GM10266 (cell line): ENCODE measurements at regions not wholly inside any gene's neighbourhood (a gene's known extent, or its start where the extent isn't known, plus 50 kb on each side); places are given as distances from the start of the nearest gene placed in this dataset.

Source experiments
- DNase-seq: peaks from one replicate; pipeline ENCODE4 v3.0.0; 2012; ENCODE audit errors: extremely low spot score
- TF ChIP-seq, protein P1 (sequence below): IDR thresholded peaks from 2 replicates; pipeline ENCODE4 v1.5.1; 2012; ENCODE audit warnings: mild to moderate bottlenecking, low read depth; ENCODE audit not compliant: control insufficient read depth, insufficient read depth; ENCODE audit errors: missing control alignments

DNA sequence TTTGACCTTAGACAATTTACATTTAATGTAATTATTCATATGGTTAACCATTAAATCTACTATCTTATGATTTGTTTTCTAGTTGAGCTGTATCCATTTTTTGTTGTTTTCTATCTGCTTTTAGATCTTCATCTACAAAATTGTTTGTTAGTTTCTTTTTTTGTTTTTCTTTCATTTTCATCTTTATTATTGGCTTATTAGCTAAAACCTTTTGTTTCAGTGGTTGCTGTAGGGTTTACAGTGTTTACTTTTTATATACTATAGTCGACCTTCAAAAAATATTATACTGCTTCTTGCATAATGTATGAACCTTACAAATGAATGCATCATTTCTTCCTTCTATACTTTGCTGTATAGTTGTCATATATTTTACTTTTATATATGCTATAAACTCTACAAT, 651.6 kb upstream of the PLXNA2 start:
- TF ChIP-seq, protein P1, sequence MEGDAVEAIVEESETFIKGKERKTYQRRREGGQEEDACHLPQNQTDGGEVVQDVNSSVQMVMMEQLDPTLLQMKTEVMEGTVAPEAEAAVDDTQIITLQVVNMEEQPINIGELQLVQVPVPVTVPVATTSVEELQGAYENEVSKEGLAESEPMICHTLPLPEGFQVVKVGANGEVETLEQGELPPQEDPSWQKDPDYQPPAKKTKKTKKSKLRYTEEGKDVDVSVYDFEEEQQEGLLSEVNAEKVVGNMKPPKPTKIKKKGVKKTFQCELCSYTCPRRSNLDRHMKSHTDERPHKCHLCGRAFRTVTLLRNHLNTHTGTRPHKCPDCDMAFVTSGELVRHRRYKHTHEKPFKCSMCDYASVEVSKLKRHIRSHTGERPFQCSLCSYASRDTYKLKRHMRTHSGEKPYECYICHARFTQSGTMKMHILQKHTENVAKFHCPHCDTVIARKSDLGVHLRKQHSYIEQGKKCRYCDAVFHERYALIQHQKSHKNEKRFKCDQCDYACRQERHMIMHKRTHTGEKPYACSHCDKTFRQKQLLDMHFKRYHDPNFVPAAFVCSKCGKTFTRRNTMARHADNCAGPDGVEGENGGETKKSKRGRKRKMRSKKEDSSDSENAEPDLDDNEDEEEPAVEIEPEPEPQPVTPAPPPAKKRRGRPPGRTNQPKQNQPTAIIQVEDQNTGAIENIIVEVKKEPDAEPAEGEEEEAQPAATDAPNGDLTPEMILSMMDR: no peak
- no peak for DNase-seq

- TF ChIP-seq, protein P1: no peak
- DNase-seq: no peak
These were observed 652.6 kb upstream of the PLXNA2 start for GRCh38 chr1:208896768-208897167.

- DNase-seq: no peak
- TF ChIP-seq, protein P1: no peak
These were observed 655.3 kb upstream of the PLXNA2 start for GRCh38 chr1:208899438-208899837.

- TF ChIP-seq, protein P1: no peak
- DNase-seq: no peak
These were observed 659.2 kb upstream of the PLXNA2 start for GRCh38 chr1:208903251-208903905.

GRCh38 chr1:208907790-208908189, 663.6 kb upstream of the PLXNA2 start:
- no peak for DNase-seq
- TF ChIP-seq, protein P1: no peak

- no peak for DNase-seq
- TF ChIP-seq, protein P1: no peak
These were observed 665.1 kb upstream of the PLXNA2 start for GRCh38 chr1:208909011-208909984.

GRCh38 chr1:208910161-208910560, 666.0 kb upstream of the PLXNA2 start:
- no peak for DNase-seq
- TF ChIP-seq, protein P1: no peak
